ENCODE measurements at regions not wholly inside any gene's neighbourhood (a gene's known extent, or its start where the extent isn't known, plus 50 kb on each side); places are given as distances from the start of the nearest gene placed in this dataset.
"Not testable (repeated sequence)": the region's sequence is repeated elsewhere in the genome, so short reads cannot be mapped to it uniquely, and the experiment has no call there.

GRCh38 chr12:4139191-4139590 is 134.4 kb upstream of the CCND2 start:
- Histone ChIP-seq H3K36me3 (ENCODE audit: insufficient read depth, low read length) (no peaks in the 10 kb centered on the region), H3K27me3 (ENCODE audit: control insufficient read depth in 1 of 2, insufficient read depth in 2 of 2, low read length in 2 of 2) (no peaks in the 10 kb centered on the region), H3K9me3 (ENCODE audit: low read length) (no peaks in the 10 kb centered on the region), H3K9ac (ENCODE audit: low read length) (no peak overlapping the region), H3K4me1 (ENCODE audit: insufficient read depth, low read length) (no peaks in the 10 kb centered on the region), H3K4me3 (ENCODE audit: low read depth in 1 of 2, low read length in 2 of 2) (no peak overlapping the region), H3K27ac (ENCODE audit: low read depth, low read length) (no peak overlapping the region)

- H3K27me3 ChIP-seq (ENCODE audit: control insufficient read depth in 1 of 2, insufficient read depth in 2 of 2, low read length in 2 of 2); H3K9ac ChIP-seq (ENCODE audit: low read length); H3K9me3 ChIP-seq (ENCODE audit: low read length); H3K27ac ChIP-seq (ENCODE audit: low read depth, low read length); H3K4me3 ChIP-seq (ENCODE audit: low read depth in 1 of 2, low read length in 2 of 2); H3K4me1 ChIP-seq (ENCODE audit: insufficient read depth, low read length); H3K36me3 ChIP-seq (ENCODE audit: insufficient read depth, low read length): not testable (repeated sequence)
Measured at GRCh38 chr12:4138532-4138931, 135.0 kb upstream of the CCND2 start.

GRCh38 chr12:4138051-4138450 is 135.5 kb upstream of the CCND2 start:
- no peak overlapping the region for H3K4me3 ChIP-seq (ENCODE audit: low read depth in 1 of 2, low read length in 2 of 2)
- no peak overlapping the region for H3K27ac ChIP-seq (ENCODE audit: low read depth, low read length)
- H3K4me1 ChIP-seq (ENCODE audit: insufficient read depth, low read length), result no peaks in the 10 kb centered on the region
- no peaks in the 10 kb centered on the region for H3K27me3 ChIP-seq (ENCODE audit: control insufficient read depth in 1 of 2, insufficient read depth in 2 of 2, low read length in 2 of 2)
- H3K36me3 ChIP-seq (ENCODE audit: insufficient read depth, low read length), result no peaks in the 10 kb centered on the region
- H3K9me3 ChIP-seq (ENCODE audit: low read length), result no peaks in the 10 kb centered on the region
- no peak overlapping the region for H3K9ac ChIP-seq (ENCODE audit: low read length)

- H3K4me1 ChIP-seq (ENCODE audit: insufficient read depth, low read length), result no peaks in the 10 kb centered on the region
- H3K9ac ChIP-seq (ENCODE audit: low read length), result no peak overlapping the region
- H3K27me3 ChIP-seq (ENCODE audit: control insufficient read depth in 1 of 2, insufficient read depth in 2 of 2, low read length in 2 of 2), result no peaks in the 10 kb centered on the region
- no peaks in the 10 kb centered on the region for H3K9me3 ChIP-seq (ENCODE audit: low read length)
- H3K4me3 ChIP-seq (ENCODE audit: low read depth in 1 of 2, low read length in 2 of 2), result no peak overlapping the region
- H3K27ac ChIP-seq (ENCODE audit: low read depth, low read length), result no peak overlapping the region
- no peaks in the 10 kb centered on the region for H3K36me3 ChIP-seq (ENCODE audit: insufficient read depth, low read length)
Measured at GRCh38 chr12:4137441-4137840, 136.1 kb upstream of the CCND2 start.

GRCh38 chr12:4137015-4137414 is 136.5 kb upstream of the CCND2 start:
- H3K27ac ChIP-seq (ENCODE audit: low read depth, low read length), result no peak overlapping the region
- no peak overlapping the region for H3K4me3 ChIP-seq (ENCODE audit: low read depth in 1 of 2, low read length in 2 of 2)
- H3K9me3 ChIP-seq (ENCODE audit: low read length), result no peaks in the 10 kb centered on the region
- no peaks in the 10 kb centered on the region for H3K4me1 ChIP-seq (ENCODE audit: insufficient read depth, low read length)
- no peaks in the 10 kb centered on the region for H3K36me3 ChIP-seq (ENCODE audit: insufficient read depth, low read length)
- H3K27me3 ChIP-seq (ENCODE audit: control insufficient read depth in 1 of 2, insufficient read depth in 2 of 2, low read length in 2 of 2), result no peaks in the 10 kb centered on the region
- no peak overlapping the region for H3K9ac ChIP-seq (ENCODE audit: low read length)

GRCh38 chr12:4135919-4136605 is 137.5 kb upstream of the CCND2 start:
- no peak overlapping the region for H3K9ac ChIP-seq (ENCODE audit: low read length)
- no peak overlapping the region for H3K27ac ChIP-seq (ENCODE audit: low read depth, low read length)
- no peaks in the 10 kb centered on the region for H3K4me1 ChIP-seq (ENCODE audit: insufficient read depth, low read length)
- no peaks in the 10 kb centered on the region for H3K36me3 ChIP-seq (ENCODE audit: insufficient read depth, low read length)
- H3K27me3 ChIP-seq (ENCODE audit: control insufficient read depth in 1 of 2, insufficient read depth in 2 of 2, low read length in 2 of 2), result no peaks in the 10 kb centered on the region
- H3K4me3 ChIP-seq (ENCODE audit: low read depth in 1 of 2, low read length in 2 of 2), result no peak overlapping the region
- H3K9me3 ChIP-seq (ENCODE audit: low read length), result no peaks in the 10 kb centered on the region

GRCh38 chr12:4134448-4135263 is 138.9 kb upstream of the CCND2 start:
- Histone ChIP-seq H3K4me3 (ENCODE audit: low read depth in 1 of 2, low read length in 2 of 2) (no peak overlapping the region), H3K4me1 (ENCODE audit: insufficient read depth, low read length) (no peaks in the 10 kb centered on the region), H3K36me3 (ENCODE audit: insufficient read depth, low read length) (no peaks in the 10 kb centered on the region), H3K9ac (ENCODE audit: low read length) (no peak overlapping the region), H3K27me3 (ENCODE audit: control insufficient read depth in 1 of 2, insufficient read depth in 2 of 2, low read length in 2 of 2) (no peaks in the 10 kb centered on the region), H3K9me3 (ENCODE audit: low read length) (no peaks in the 10 kb centered on the region), H3K27ac (ENCODE audit: low read depth, low read length) (no peak overlapping the region)

GRCh38 chr12:4133636-4134447 is 139.7 kb upstream of the CCND2 start:
- Histone ChIP-seq H3K36me3 (ENCODE audit: insufficient read depth, low read length) (no peaks in the 10 kb centered on the region), H3K27ac (ENCODE audit: low read depth, low read length) (no peak overlapping the region), H3K27me3 (ENCODE audit: control insufficient read depth in 1 of 2, insufficient read depth in 2 of 2, low read length in 2 of 2) (no peaks in the 10 kb centered on the region), H3K4me3 (ENCODE audit: low read depth in 1 of 2, low read length in 2 of 2) (no peak overlapping the region), H3K9ac (ENCODE audit: low read length) (no peak overlapping the region), H3K4me1 (ENCODE audit: insufficient read depth, low read length) (no peaks in the 10 kb centered on the region), H3K9me3 (ENCODE audit: low read length) (no peaks in the 10 kb centered on the region)

- no peak overlapping the region for H3K27ac ChIP-seq (ENCODE audit: low read depth, low read length)
- H3K36me3 ChIP-seq (ENCODE audit: insufficient read depth, low read length), result no peaks in the 10 kb centered on the region
- no peaks in the 10 kb centered on the region for H3K4me1 ChIP-seq (ENCODE audit: insufficient read depth, low read length)
- no peaks in the 10 kb centered on the region for H3K27me3 ChIP-seq (ENCODE audit: control insufficient read depth in 1 of 2, insufficient read depth in 2 of 2, low read length in 2 of 2)
- H3K9me3 ChIP-seq (ENCODE audit: low read length), result no peaks in the 10 kb centered on the region
- no peak overlapping the region for H3K9ac ChIP-seq (ENCODE audit: low read length)
- H3K4me3 ChIP-seq (ENCODE audit: low read depth in 1 of 2, low read length in 2 of 2), result no peak overlapping the region
Measured at GRCh38 chr12:4133029-4133428, 140.5 kb upstream of the CCND2 start.

- H3K9ac ChIP-seq (ENCODE audit: low read length), result no peak overlapping the region
- H3K4me1 ChIP-seq (ENCODE audit: insufficient read depth, low read length), result peaks cover 16% of the 10 kb centered on the region
- H3K27me3 ChIP-seq (ENCODE audit: control insufficient read depth in 1 of 2, insufficient read depth in 2 of 2, low read length in 2 of 2), result no peaks in the 10 kb centered on the region
- no peaks in the 10 kb centered on the region for H3K36me3 ChIP-seq (ENCODE audit: insufficient read depth, low read length)
- H3K27ac ChIP-seq (ENCODE audit: low read depth, low read length), result no peak overlapping the region
- H3K9me3 ChIP-seq (ENCODE audit: low read length), result no peaks in the 10 kb centered on the region
- no peak overlapping the region for H3K4me3 ChIP-seq (ENCODE audit: low read depth in 1 of 2, low read length in 2 of 2)
Measured at GRCh38 chr12:4121506-4122020, 152.0 kb upstream of the CCND2 start.

- H3K9ac ChIP-seq (ENCODE audit: low read length), result no peak overlapping the region
- H3K36me3 ChIP-seq (ENCODE audit: insufficient read depth, low read length), result no peaks in the 10 kb centered on the region
- H3K4me3 ChIP-seq (ENCODE audit: low read depth in 1 of 2, low read length in 2 of 2), result no peak overlapping the region
- no peaks in the 10 kb centered on the region for H3K9me3 ChIP-seq (ENCODE audit: low read length)
- H3K27ac ChIP-seq (ENCODE audit: low read depth, low read length), result no peak overlapping the region
- peaks cover 18% of the 10 kb centered on the region for H3K4me1 ChIP-seq (ENCODE audit: insufficient read depth, low read length)
- H3K27me3 ChIP-seq (ENCODE audit: control insufficient read depth in 1 of 2, insufficient read depth in 2 of 2, low read length in 2 of 2), result peaks cover 0 to 4% of the 10 kb centered on the region in 2 donors
Measured at GRCh38 chr12:4120316-4120917, 153.1 kb upstream of the CCND2 start.
